ENCODE measurements at regions not wholly inside any gene's neighbourhood (a gene's known extent, or its start where the extent isn't known, plus 50 kb on each side); places are given as distances from the start of the nearest gene placed in this dataset.

DNA sequence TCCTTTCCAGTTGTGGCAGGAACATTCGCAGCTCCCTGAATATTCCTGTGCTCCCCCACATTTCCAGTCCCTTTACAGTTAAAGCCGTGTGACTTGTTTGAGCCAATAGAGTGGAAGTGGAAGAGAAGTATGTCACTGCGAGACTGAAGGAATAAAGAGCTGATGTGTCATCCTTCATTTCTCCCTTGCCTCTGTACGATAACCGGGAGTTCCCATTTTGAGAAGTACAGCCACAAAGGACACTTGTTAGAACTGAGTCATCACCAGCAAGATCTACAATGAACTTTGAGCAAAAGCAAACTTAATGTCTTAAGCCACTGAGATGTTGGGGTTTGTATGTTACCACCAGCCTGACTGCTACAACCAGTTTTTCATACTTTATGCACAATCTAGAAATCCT, 92.3 kb downstream of the SPRY1 start:
- TF ChIP-seq, protein P1, sequence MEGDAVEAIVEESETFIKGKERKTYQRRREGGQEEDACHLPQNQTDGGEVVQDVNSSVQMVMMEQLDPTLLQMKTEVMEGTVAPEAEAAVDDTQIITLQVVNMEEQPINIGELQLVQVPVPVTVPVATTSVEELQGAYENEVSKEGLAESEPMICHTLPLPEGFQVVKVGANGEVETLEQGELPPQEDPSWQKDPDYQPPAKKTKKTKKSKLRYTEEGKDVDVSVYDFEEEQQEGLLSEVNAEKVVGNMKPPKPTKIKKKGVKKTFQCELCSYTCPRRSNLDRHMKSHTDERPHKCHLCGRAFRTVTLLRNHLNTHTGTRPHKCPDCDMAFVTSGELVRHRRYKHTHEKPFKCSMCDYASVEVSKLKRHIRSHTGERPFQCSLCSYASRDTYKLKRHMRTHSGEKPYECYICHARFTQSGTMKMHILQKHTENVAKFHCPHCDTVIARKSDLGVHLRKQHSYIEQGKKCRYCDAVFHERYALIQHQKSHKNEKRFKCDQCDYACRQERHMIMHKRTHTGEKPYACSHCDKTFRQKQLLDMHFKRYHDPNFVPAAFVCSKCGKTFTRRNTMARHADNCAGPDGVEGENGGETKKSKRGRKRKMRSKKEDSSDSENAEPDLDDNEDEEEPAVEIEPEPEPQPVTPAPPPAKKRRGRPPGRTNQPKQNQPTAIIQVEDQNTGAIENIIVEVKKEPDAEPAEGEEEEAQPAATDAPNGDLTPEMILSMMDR (IDR thresholded peaks at IDR 0.05; ENCODE audit: low read depth, low read length, poor library complexity, severe bottlenecking), result no peak
- TF ChIP-seq EZH2phosphoT487 (IDR thresholded peaks at IDR 0.05; ENCODE audit: borderline replicate concordance, low read length), result no peak
- no peaks in the 10 kb centered on the region for H3K9me3 ChIP-seq (ENCODE audit: control insufficient read depth, insufficient read depth, low read length)
- H3K4me2 ChIP-seq (ENCODE audit: low read length), result no peak overlapping the region
- H3K4me1 ChIP-seq (ENCODE audit: control insufficient read depth, low read length), result no peaks in the 10 kb centered on the region
- no peak overlapping the region for H3K27ac ChIP-seq (ENCODE audit: low read depth, low read length)
- no peaks in the 10 kb centered on the region for H4K20me1 ChIP-seq (ENCODE audit: control insufficient read depth, insufficient read depth, low read depth, low read length)
- H3F3A ChIP-seq (ENCODE audit: control insufficient read depth, insufficient read depth), result no peaks in the 10 kb centered on the region
- no peaks in the 10 kb centered on the region for H3K9me2 ChIP-seq (replicated peaks; ENCODE audit: control insufficient read depth, low read length)
- no peaks in the 10 kb centered on the region for H3K79me2 ChIP-seq (ENCODE audit: control insufficient read depth, low read length)
- H3K27me3 ChIP-seq (ENCODE audit: control insufficient read depth, low read length), result no peaks in the 10 kb centered on the region
- H3K4me3 ChIP-seq (ENCODE audit: low read length), result no peak overlapping the region
- no peaks in the 10 kb centered on the region for H3K36me3 ChIP-seq (ENCODE audit: control insufficient read depth, low read length)

GRCh38 chr4:123495530-123495929, 98.9 kb downstream of the SPRY1 start:
- Histone ChIP-seq H3K79me2 (ENCODE audit: control insufficient read depth, low read length) (no peaks in the 10 kb centered on the region), H3K27ac (ENCODE audit: low read depth, low read length) (no peak overlapping the region), H3K4me2 (ENCODE audit: low read length) (no peak overlapping the region), H3K9me3 (ENCODE audit: control insufficient read depth, insufficient read depth, low read length) (0 out of 2 replicates have a peak, but pooled peaks cover 7% of the 10 kb centered on the region), H3K36me3 (ENCODE audit: control insufficient read depth, low read length) (no peaks in the 10 kb centered on the region), H3K4me1 (ENCODE audit: control insufficient read depth, low read length) (no peaks in the 10 kb centered on the region), H3K27me3 (ENCODE audit: control insufficient read depth, low read length) (no peaks in the 10 kb centered on the region), H4K20me1 (ENCODE audit: control insufficient read depth, insufficient read depth, low read depth, low read length) (no peaks in the 10 kb centered on the region), H3F3A (ENCODE audit: control insufficient read depth, insufficient read depth) (no peaks in the 10 kb centered on the region), H3K4me3 (ENCODE audit: low read length) (no peak overlapping the region), H3K9me2 (replicated peaks; ENCODE audit: control insufficient read depth, low read length) (no peaks in the 10 kb centered on the region)
- TF ChIP-seq, protein P1 (IDR thresholded peaks at IDR 0.05; ENCODE audit: low read depth, low read length, poor library complexity, severe bottlenecking), result no peak
- no peak for TF ChIP-seq EZH2phosphoT487 (IDR thresholded peaks at IDR 0.05; ENCODE audit: borderline replicate concordance, low read length)

GRCh38 chr4:123496421-123496820, 99.8 kb downstream of the SPRY1 start:
- H3K9me3 ChIP-seq (ENCODE audit: control insufficient read depth, insufficient read depth, low read length), result 0 out of 2 replicates have a peak, but pooled peaks cover 7% of the 10 kb centered on the region
- H3K27ac ChIP-seq (ENCODE audit: low read depth, low read length), result no peak overlapping the region
- no peaks in the 10 kb centered on the region for H3F3A ChIP-seq (ENCODE audit: control insufficient read depth, insufficient read depth)
- no peaks in the 10 kb centered on the region for H3K27me3 ChIP-seq (ENCODE audit: control insufficient read depth, low read length)
- H3K4me2 ChIP-seq (ENCODE audit: low read length), result no peak overlapping the region
- H3K79me2 ChIP-seq (ENCODE audit: control insufficient read depth, low read length), result no peaks in the 10 kb centered on the region
- no peaks in the 10 kb centered on the region for H4K20me1 ChIP-seq (ENCODE audit: control insufficient read depth, insufficient read depth, low read depth, low read length)
- no peak overlapping the region for H3K4me3 ChIP-seq (ENCODE audit: low read length)
- H3K4me1 ChIP-seq (ENCODE audit: control insufficient read depth, low read length), result no peaks in the 10 kb centered on the region
- TF ChIP-seq, protein P1 (IDR thresholded peaks at IDR 0.05; ENCODE audit: low read depth, low read length, poor library complexity, severe bottlenecking), result no peak
- TF ChIP-seq EZH2phosphoT487 (IDR thresholded peaks at IDR 0.05; ENCODE audit: borderline replicate concordance, low read length), result no peak
- H3K9me2 ChIP-seq (replicated peaks; ENCODE audit: control insufficient read depth, low read length), result no peaks in the 10 kb centered on the region
- H3K36me3 ChIP-seq (ENCODE audit: control insufficient read depth, low read length), result no peaks in the 10 kb centered on the region

Data from DOHH2 (cell line).